Transverse colon (tissue), 4 donors: ENCODE measurements at regions not wholly inside any gene's neighbourhood (a gene's known extent, or its start where the extent isn't known, plus 50 kb on each side); places are given as distances from the start of the nearest gene placed in this dataset.

Experiments used
- DNase-seq: peaks from one replicate; pipeline ENCODE4 v3.0.0-alpha.2; 2019
- H3K27ac ChIP-seq, 4 donors: fragments of 200-600 bp; sonication (generic); 2 replicates each; pipeline ENCODE4 v1.5.1; 2016 to 2018; ENCODE audit warnings: inconsistent platforms in 4 of 4
- H3K27me3 ChIP-seq: fragments of 200-600 bp; sonication (generic); 2 replicates; pipeline ENCODE4 v1.5.1; 2017; ENCODE audit warnings: inconsistent platforms
- H3K36me3 ChIP-seq, 4 donors: fragments of 200-600 bp; sonication (generic); 2 replicates each; pipeline ENCODE4 v1.5.1; 2017 to 2019; ENCODE audit warnings: inconsistent platforms in 4 of 4
- H3K4me1 ChIP-seq, 4 donors: fragments of 200-600 bp; sonication (generic); 2 replicates each; pipeline ENCODE4 v1.5.1; 2017 to 2020; ENCODE audit warnings: inconsistent platforms in 4 of 4
- H3K4me3 ChIP-seq, 4 donors: fragments of 200-600 bp; sonication (generic); 1 replicate in 1 of 4; 2 replicates in 3 of 4; pipeline versions ENCODE4 v1.5.1 to v1.6.1; 2017 to 2019; ENCODE audit warnings: inconsistent platforms in 4 of 4
- H3K9me3 ChIP-seq, 2 donors: fragments of 200-600 bp; sonication (generic); 2 replicates each; pipeline ENCODE4 v1.5.1; 2017 to 2019; ENCODE audit warnings: inconsistent platforms in 2 of 2
- CTCF ChIP-seq, 5 experiments: fragments of 200-600 bp in 3 of 5; fragments of 450-650 bp in 2 of 5; sonication (generic) in 3 of 5; IDR thresholded peaks; 1 replicate in 2 of 5; 2 replicates in 3 of 5; pipeline ENCODE4 v1.5.1; 2016 to 2017; ENCODE audit warnings: antibody characterized with exemption in 5 of 5, inconsistent platforms in 3 of 5, mild to moderate bottlenecking in 2 of 5, moderate library complexity in 1 of 5
- EP300 ChIP-seq: sonication (generic); formaldehyde crosslinking; IDR thresholded peaks from one replicate; pipeline ENCODE4 v1.6.1; 2017; ENCODE audit warnings: antibody characterized with exemption, low read depth
- POLR2A ChIP-seq: fragments of 450-650 bp; IDR thresholded peaks from one replicate; pipeline ENCODE4 v1.6.1; 2016; ENCODE audit warnings: antibody characterized with exemption, mild to moderate bottlenecking, moderate library complexity
- POLR2AphosphoS5 ChIP-seq, 3 donors: sonication (generic); formaldehyde crosslinking; IDR thresholded peaks; one replicate each; pipeline ENCODE4 v1.6.1; 2016; ENCODE audit warnings: antibody characterized with exemption in 3 of 3
- WGBS, 2 donors: methylation state at CpG; one replicate each; pipeline ENCODE4 v1.1.5; 2018; ENCODE audit warnings: low coverage in 1 of 2; 5-methylcytosine and 5-hydroxymethylcytosine counted together
- in situ Hi-C, 4 donors: fragments of 200-750 bp; cut with MboI; loops; one replicate each; pipeline versions ENCODE4 v1.15.0 to v1.15.1; 2017; ENCODE audit warnings: low sequenced_read_pairs in 3 of 4, low pct_ligation_motif_present in 1 of 4, low pct_unique_long_range_greater_than_20kb in 1 of 4
- intact Hi-C: fragments of 100-400 bp; cut with DNase I; formaldehyde crosslinking; loops from one replicate; pipeline ENCODE4 v1.15.1; 2023; ENCODE audit warnings: low total_unique reads

GRCh38 chr12:24111086-24111485 lies 161.6 kb upstream of the SOX5 start:
- no peak for DNase-seq
- WGBS, 2 donors, result 91% methylated on average over 1 of the region's 1 CpG; no CpG with 5 or more reads in 1 of the 2 donors
- TF ChIP-seq EP300 (no peak), POLR2AphosphoS5 (IDR thresholded peaks at IDR 0.05) (no peak), POLR2A (no peak), CTCF (IDR thresholded peaks at IDR 0.05) (no peak)
- intact Hi-C loops (no loop called here), in situ Hi-C loops (no loop called here)
- Histone ChIP-seq H3K36me3 (no peaks in the 10 kb centered on the region), H3K9me3 (no peaks in the 10 kb centered on the region), H3K4me3 (no peak overlapping the region), H3K4me1 (no peaks in the 10 kb centered on the region), H3K27me3 (no peaks in the 10 kb centered on the region), H3K27ac (no peak overlapping the region)

- Histone ChIP-seq H3K4me3 (no peak overlapping the region), H3K27me3 (no peaks in the 10 kb centered on the region), H3K36me3 (no peaks in the 10 kb centered on the region), H3K27ac (no peak overlapping the region), H3K4me1 (no peaks in the 10 kb centered on the region), H3K9me3 (no peaks in the 10 kb centered on the region)
- WGBS, 2 donors, result 50 to 52% methylated on average over 3 of the region's 3 CpGs
- TF ChIP-seq CTCF (IDR thresholded peaks at IDR 0.05) (peak; percentile 18 to 40 (median 34)), POLR2AphosphoS5 (IDR thresholded peaks at IDR 0.05) (no peak)
- in situ Hi-C loops (no loop called here), intact Hi-C loops (no loop called here)
- DNase-seq, result no peak
Measured at GRCh38 chr12:24109381-24110039, 160.0 kb upstream of the SOX5 start.

GRCh38 chr12:24102676-24103075 lies 153.2 kb upstream of the SOX5 start:
- 41 to 48% methylated on average over 3 of the region's 3 CpGs for WGBS, 2 donors
- TF ChIP-seq POLR2A, result no peak
- TF ChIP-seq EP300, result no peak
- no peak for TF ChIP-seq POLR2AphosphoS5 (IDR thresholded peaks at IDR 0.05)
- no peak for TF ChIP-seq CTCF (IDR thresholded peaks at IDR 0.05)
- in situ Hi-C loops (no loop called here), intact Hi-C loops (no loop called here)
- no peak overlapping the region for H3K4me3 ChIP-seq
- no peak for DNase-seq
- no peaks in the 10 kb centered on the region for H3K9me3 ChIP-seq
- no peaks in the 10 kb centered on the region for H3K36me3 ChIP-seq
- no peaks in the 10 kb centered on the region for H3K4me1 ChIP-seq
- no peaks in the 10 kb centered on the region for H3K27me3 ChIP-seq
- H3K27ac ChIP-seq, result no peak overlapping the region

- no peak for DNase-seq
- TF ChIP-seq EP300, result no peak
- no peak for TF ChIP-seq POLR2A
- intact Hi-C loops, result no loop called here
- Histone ChIP-seq H3K27ac (no peak overlapping the region), H3K9me3 (no peaks in the 10 kb centered on the region), H3K36me3 (no peaks in the 10 kb centered on the region), H3K27me3 (no peaks in the 10 kb centered on the region), H3K4me1 (no peaks in the 10 kb centered on the region), H3K4me3 (no peak overlapping the region)
- in situ Hi-C loops, result no loop called here
- 57 to 72% methylated on average over 1 of the region's 1 CpG for WGBS, 2 donors
Measured at GRCh38 chr12:24099576-24099975, 150.1 kb upstream of the SOX5 start.

- H3K9me3 ChIP-seq, result no peaks in the 10 kb centered on the region
- no peaks in the 10 kb centered on the region for H3K27me3 ChIP-seq
- WGBS, 2 donors, result 86 to 100% methylated on average over 1 of the region's 1 CpG
- no peak overlapping the region for H3K27ac ChIP-seq
- no peak for DNase-seq
- in situ Hi-C loops, result no loop called here
- intact Hi-C loops, result no loop called here
- H3K4me1 ChIP-seq, result no peaks in the 10 kb centered on the region
- TF ChIP-seq POLR2AphosphoS5 (IDR thresholded peaks at IDR 0.05) (no peak), CTCF (IDR thresholded peaks at IDR 0.05) (no peak), EP300 (no peak), POLR2A (no peak)
- H3K36me3 ChIP-seq, result no peaks in the 10 kb centered on the region
- H3K4me3 ChIP-seq, result no peak overlapping the region
Measured at GRCh38 chr12:24095245-24095644, 145.8 kb upstream of the SOX5 start.
